ENCODE measurements at regions not wholly inside any gene's neighbourhood (a gene's known extent, or its start where the extent isn't known, plus 50 kb on each side); places are given as distances from the start of the nearest gene placed in this dataset.

- TF ChIP-seq, protein P1, sequence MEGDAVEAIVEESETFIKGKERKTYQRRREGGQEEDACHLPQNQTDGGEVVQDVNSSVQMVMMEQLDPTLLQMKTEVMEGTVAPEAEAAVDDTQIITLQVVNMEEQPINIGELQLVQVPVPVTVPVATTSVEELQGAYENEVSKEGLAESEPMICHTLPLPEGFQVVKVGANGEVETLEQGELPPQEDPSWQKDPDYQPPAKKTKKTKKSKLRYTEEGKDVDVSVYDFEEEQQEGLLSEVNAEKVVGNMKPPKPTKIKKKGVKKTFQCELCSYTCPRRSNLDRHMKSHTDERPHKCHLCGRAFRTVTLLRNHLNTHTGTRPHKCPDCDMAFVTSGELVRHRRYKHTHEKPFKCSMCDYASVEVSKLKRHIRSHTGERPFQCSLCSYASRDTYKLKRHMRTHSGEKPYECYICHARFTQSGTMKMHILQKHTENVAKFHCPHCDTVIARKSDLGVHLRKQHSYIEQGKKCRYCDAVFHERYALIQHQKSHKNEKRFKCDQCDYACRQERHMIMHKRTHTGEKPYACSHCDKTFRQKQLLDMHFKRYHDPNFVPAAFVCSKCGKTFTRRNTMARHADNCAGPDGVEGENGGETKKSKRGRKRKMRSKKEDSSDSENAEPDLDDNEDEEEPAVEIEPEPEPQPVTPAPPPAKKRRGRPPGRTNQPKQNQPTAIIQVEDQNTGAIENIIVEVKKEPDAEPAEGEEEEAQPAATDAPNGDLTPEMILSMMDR (IDR thresholded peaks at IDR 0.05; ENCODE audit: insufficient read depth, low read length, poor library complexity, severe bottlenecking): no peak
- TF ChIP-seq EZH2phosphoT487 (conservative IDR thresholded peaks at IDR 0.05; ENCODE audit: low read length): no peak
Measured at GRCh38 chr2:152950126-152950525, 231.7 kb downstream of the ARL6IP6 start.

Measured in SU-DHL-6 (cell line).